Stimulated activated CD4-positive, alpha-beta T cell treated with anti-CD3 and anti-CD28 coated beads, TNF-alpha, amount 100 ng/mL, for 1 hour (primary cell): ENCODE measurements at regions not wholly inside any gene's neighbourhood (a gene's known extent, or its start where the extent isn't known, plus 50 kb on each side); places are given as distances from the start of the nearest gene placed in this dataset.

Source experiments
- DNase-seq, 3 donors: peaks; one replicate each; pipeline ENCODE4 v3.0.0-alpha.2; 2020; ENCODE audit warnings: low read depth in 3 of 3, low spot score in 1 of 3

GRCh38 chr2:238650536-238650935 is 197.3 kb upstream of the TWIST2 start:
- no peak for DNase-seq

GRCh38 chr2:238651306-238652052 is 196.4 kb upstream of the TWIST2 start:
- no peak for DNase-seq

- no peak for DNase-seq
Measured at GRCh38 chr2:238652053-238652770, 195.7 kb upstream of the TWIST2 start.

GRCh38 chr2:238652771-238653157 is 195.1 kb upstream of the TWIST2 start:
- no peak for DNase-seq

GRCh38 chr2:238653431-238654109 is 194.3 kb upstream of the TWIST2 start:
- no peak for DNase-seq

GRCh38 chr2:238654479-238655197 is 193.2 kb upstream of the TWIST2 start:
- no peak for DNase-seq

GRCh38 chr2:238655198-238655860 is 192.6 kb upstream of the TWIST2 start:
- no peak for DNase-seq

GRCh38 chr2:238655974-238656722 is 191.7 kb upstream of the TWIST2 start:
- no peak for DNase-seq

- DNase-seq, result no peak
Measured at GRCh38 chr2:238657132-238658053, 190.5 kb upstream of the TWIST2 start.

GRCh38 chr2:238658054-238658407 is 189.9 kb upstream of the TWIST2 start:
- no peak for DNase-seq

- DNase-seq, result no peak
Measured at GRCh38 chr2:238658820-238659219, 189.1 kb upstream of the TWIST2 start.

GRCh38 chr2:238659231-238659630 is 188.7 kb upstream of the TWIST2 start:
- no peak for DNase-seq

- DNase-seq, result no peak
Measured at GRCh38 chr2:238663586-238663985, 184.3 kb upstream of the TWIST2 start.

GRCh38 chr2:238665919-238666318 is 182.0 kb upstream of the TWIST2 start:
- DNase-seq, result no peak

GRCh38 chr2:238666543-238666942 is 181.3 kb upstream of the TWIST2 start:
- DNase-seq, result no peak

GRCh38 chr2:238667008-238667407 is 180.9 kb upstream of the TWIST2 start:
- no peak for DNase-seq

GRCh38 chr2:238667639-238668038 is 180.2 kb upstream of the TWIST2 start:
- no peak for DNase-seq

GRCh38 chr2:238668426-238668825 is 179.5 kb upstream of the TWIST2 start:
- no peak for DNase-seq

- DNase-seq, result no peak
Measured at GRCh38 chr2:238669046-238669445, 178.8 kb upstream of the TWIST2 start.
